ENCODE measurements at regions not wholly inside any gene's neighbourhood (a gene's known extent, or its start where the extent isn't known, plus 50 kb on each side); places are given as distances from the start of the nearest gene placed in this dataset.
A peak's percentile ranks its signal among the peaks of the same experiment; 100 is the strongest.
"Not testable (repeated sequence)": the region's sequence is repeated elsewhere in the genome, so short reads cannot be mapped to it uniquely, and the experiment has no call there.

- H3K4me1 ChIP-seq (ENCODE audit: control insufficient read depth, insufficient read depth, low read length): no peaks in the 10 kb centered on the region
- no peaks in the 10 kb centered on the region for H3K27me3 ChIP-seq (ENCODE audit: control insufficient read depth, insufficient read depth, low read length)
- H3K9me3 ChIP-seq (ENCODE audit: control insufficient read depth, insufficient read depth, low read length): no peaks in the 10 kb centered on the region
- H3K4me3 ChIP-seq (ENCODE audit: low read depth, low read length): no peak overlapping the region
- no peaks in the 10 kb centered on the region for H3K36me3 ChIP-seq (ENCODE audit: control insufficient read depth, insufficient read depth, low read length)
- H3K9ac ChIP-seq (ENCODE audit: low read depth, low read length): no peak overlapping the region
- H3K27ac ChIP-seq (ENCODE audit: low read depth, low read length): no peak overlapping the region
These were observed 127.9 kb upstream of the SLC6A11 start for GRCh38 chr3:10688126-10688525.

GRCh38 chr3:10688548-10689172 lies 127.4 kb upstream of the SLC6A11 start:
- no peaks in the 10 kb centered on the region for H3K9me3 ChIP-seq (ENCODE audit: control insufficient read depth, insufficient read depth, low read length)
- no peak overlapping the region for H3K9ac ChIP-seq (ENCODE audit: low read depth, low read length)
- H3K4me1 ChIP-seq (ENCODE audit: control insufficient read depth, insufficient read depth, low read length): no peaks in the 10 kb centered on the region
- no peaks in the 10 kb centered on the region for H3K36me3 ChIP-seq (ENCODE audit: control insufficient read depth, insufficient read depth, low read length)
- H3K4me3 ChIP-seq (ENCODE audit: low read depth, low read length): no peak overlapping the region
- H3K27me3 ChIP-seq (ENCODE audit: control insufficient read depth, insufficient read depth, low read length): no peaks in the 10 kb centered on the region
- H3K27ac ChIP-seq (ENCODE audit: low read depth, low read length): no peak overlapping the region

- Histone ChIP-seq H3K4me3 (ENCODE audit: low read depth, low read length) (no peak overlapping the region), H3K9me3 (ENCODE audit: control insufficient read depth, insufficient read depth, low read length) (no peaks in the 10 kb centered on the region), H3K27me3 (ENCODE audit: control insufficient read depth, insufficient read depth, low read length) (no peaks in the 10 kb centered on the region), H3K27ac (ENCODE audit: low read depth, low read length) (no peak overlapping the region), H3K9ac (ENCODE audit: low read depth, low read length) (no peak overlapping the region), H3K4me1 (ENCODE audit: control insufficient read depth, insufficient read depth, low read length) (no peaks in the 10 kb centered on the region), H3K36me3 (ENCODE audit: control insufficient read depth, insufficient read depth, low read length) (no peaks in the 10 kb centered on the region)
These were observed 123.9 kb upstream of the SLC6A11 start for GRCh38 chr3:10692039-10692622.

GRCh38 chr3:10693457-10693856 lies 122.6 kb upstream of the SLC6A11 start:
- Histone ChIP-seq H3K27ac (ENCODE audit: low read depth, low read length) (no peak overlapping the region), H3K4me3 (ENCODE audit: low read depth, low read length) (no peak overlapping the region), H3K4me1 (ENCODE audit: control insufficient read depth, insufficient read depth, low read length) (no peaks in the 10 kb centered on the region), H3K9ac (ENCODE audit: low read depth, low read length) (no peak overlapping the region), H3K9me3 (ENCODE audit: control insufficient read depth, insufficient read depth, low read length) (no peaks in the 10 kb centered on the region), H3K36me3 (ENCODE audit: control insufficient read depth, insufficient read depth, low read length) (no peaks in the 10 kb centered on the region), H3K27me3 (ENCODE audit: control insufficient read depth, insufficient read depth, low read length) (no peaks in the 10 kb centered on the region)

GRCh38 chr3:10694179-10694578 lies 121.8 kb upstream of the SLC6A11 start:
- H3K9ac ChIP-seq (ENCODE audit: low read depth, low read length): no peak overlapping the region
- H3K27me3 ChIP-seq (ENCODE audit: control insufficient read depth, insufficient read depth, low read length): no peaks in the 10 kb centered on the region
- no peaks in the 10 kb centered on the region for H3K4me1 ChIP-seq (ENCODE audit: control insufficient read depth, insufficient read depth, low read length)
- H3K36me3 ChIP-seq (ENCODE audit: control insufficient read depth, insufficient read depth, low read length): no peaks in the 10 kb centered on the region
- no peak overlapping the region for H3K4me3 ChIP-seq (ENCODE audit: low read depth, low read length)
- no peak overlapping the region for H3K27ac ChIP-seq (ENCODE audit: low read depth, low read length)
- no peaks in the 10 kb centered on the region for H3K9me3 ChIP-seq (ENCODE audit: control insufficient read depth, insufficient read depth, low read length)

GRCh38 chr3:10695186-10695585 lies 120.8 kb upstream of the SLC6A11 start:
- H3K36me3 ChIP-seq (ENCODE audit: control insufficient read depth, insufficient read depth, low read length); H3K9ac ChIP-seq (ENCODE audit: low read depth, low read length): not testable (repeated sequence)

GRCh38 chr3:10695595-10696285 lies 120.3 kb upstream of the SLC6A11 start:
- H3K36me3 ChIP-seq (ENCODE audit: control insufficient read depth, insufficient read depth, low read length): no peaks in the 10 kb centered on the region
- H3K27me3 ChIP-seq (ENCODE audit: control insufficient read depth, insufficient read depth, low read length): no peaks in the 10 kb centered on the region
- no peak overlapping the region for H3K4me3 ChIP-seq (ENCODE audit: low read depth, low read length)
- H3K9ac ChIP-seq (ENCODE audit: low read depth, low read length): no peak overlapping the region
- H3K9me3 ChIP-seq (ENCODE audit: control insufficient read depth, insufficient read depth, low read length): no peaks in the 10 kb centered on the region
- no peaks in the 10 kb centered on the region for H3K4me1 ChIP-seq (ENCODE audit: control insufficient read depth, insufficient read depth, low read length)
- no peak overlapping the region for H3K27ac ChIP-seq (ENCODE audit: low read depth, low read length)

More at GRCh38 chr3:10695186-10695585, 120.8 kb upstream of the SLC6A11 start:
- not testable (repeated sequence) for H3K27me3 ChIP-seq (ENCODE audit: control insufficient read depth, insufficient read depth, low read length); H3K4me3 ChIP-seq (ENCODE audit: low read depth, low read length); H3K4me1 ChIP-seq (ENCODE audit: control insufficient read depth, insufficient read depth, low read length); H3K27ac ChIP-seq (ENCODE audit: low read depth, low read length); H3K9me3 ChIP-seq (ENCODE audit: control insufficient read depth, insufficient read depth, low read length)

GRCh38 chr3:10697918-10698317 lies 118.1 kb upstream of the SLC6A11 start:
- peaks cover 13% of the 10 kb centered on the region for H3K27me3 ChIP-seq (ENCODE audit: control insufficient read depth, insufficient read depth, low read length)
- no peak overlapping the region for H3K9ac ChIP-seq (ENCODE audit: low read depth, low read length)
- H3K4me3 ChIP-seq (ENCODE audit: low read depth, low read length): no peak overlapping the region
- no peaks in the 10 kb centered on the region for H3K9me3 ChIP-seq (ENCODE audit: control insufficient read depth, insufficient read depth, low read length)
- H3K4me1 ChIP-seq (ENCODE audit: control insufficient read depth, insufficient read depth, low read length): no peaks in the 10 kb centered on the region
- H3K36me3 ChIP-seq (ENCODE audit: control insufficient read depth, insufficient read depth, low read length): no peaks in the 10 kb centered on the region
- H3K27ac ChIP-seq (ENCODE audit: low read depth, low read length): no peak overlapping the region

GRCh38 chr3:10700821-10701220 lies 115.2 kb upstream of the SLC6A11 start:
- peaks cover 19% of the 10 kb centered on the region for H3K27me3 ChIP-seq (ENCODE audit: control insufficient read depth, insufficient read depth, low read length)
- no peaks in the 10 kb centered on the region for H3K36me3 ChIP-seq (ENCODE audit: control insufficient read depth, insufficient read depth, low read length)
- no peak overlapping the region for H3K4me3 ChIP-seq (ENCODE audit: low read depth, low read length)
- no peak overlapping the region for H3K27ac ChIP-seq (ENCODE audit: low read depth, low read length)
- H3K9me3 ChIP-seq (ENCODE audit: control insufficient read depth, insufficient read depth, low read length): no peaks in the 10 kb centered on the region
- H3K4me1 ChIP-seq (ENCODE audit: control insufficient read depth, insufficient read depth, low read length): no peaks in the 10 kb centered on the region
- no peak overlapping the region for H3K9ac ChIP-seq (ENCODE audit: low read depth, low read length)

- Histone ChIP-seq H3K9me3 (ENCODE audit: control insufficient read depth, insufficient read depth, low read length) (no peaks in the 10 kb centered on the region), H3K4me1 (ENCODE audit: control insufficient read depth, insufficient read depth, low read length) (no peaks in the 10 kb centered on the region; the same call in 1 of the 2 replicates), H3K27ac (ENCODE audit: low read depth, low read length) (no peak overlapping the region), H3K4me3 (ENCODE audit: low read depth, low read length) (peak overlapping the region; percentile 51), H3K36me3 (ENCODE audit: control insufficient read depth, insufficient read depth, low read length) (no peaks in the 10 kb centered on the region), H3K9ac (ENCODE audit: low read depth, low read length) (no peak overlapping the region), H3K27me3 (ENCODE audit: control insufficient read depth, insufficient read depth, low read length) (peaks cover 36% of the 10 kb centered on the region)
These were observed 112.9 kb upstream of the SLC6A11 start for GRCh38 chr3:10702961-10703740.

- no peaks in the 10 kb centered on the region for H3K36me3 ChIP-seq (ENCODE audit: control insufficient read depth, insufficient read depth, low read length)
- H3K27me3 ChIP-seq (ENCODE audit: control insufficient read depth, insufficient read depth, low read length): peaks cover 43% of the 10 kb centered on the region
- no peak overlapping the region for H3K9ac ChIP-seq (ENCODE audit: low read depth, low read length)
- H3K4me1 ChIP-seq (ENCODE audit: control insufficient read depth, insufficient read depth, low read length): no peaks in the 10 kb centered on the region; the same call in 1 of the 2 replicates
- no peak overlapping the region for H3K27ac ChIP-seq (ENCODE audit: low read depth, low read length)
- H3K4me3 ChIP-seq (ENCODE audit: low read depth, low read length): no peak overlapping the region
- no peaks in the 10 kb centered on the region for H3K9me3 ChIP-seq (ENCODE audit: control insufficient read depth, insufficient read depth, low read length)
These were observed 112.2 kb upstream of the SLC6A11 start for GRCh38 chr3:10703875-10704274.

Data from HUES48 (cell line).